ENCODE measurements at regions not wholly inside any gene's neighbourhood (a gene's known extent, or its start where the extent isn't known, plus 50 kb on each side); places are given as distances from the start of the nearest gene placed in this dataset.
"Not testable (repeated sequence)": the region's sequence is repeated elsewhere in the genome, so short reads cannot be mapped to it uniquely, and the experiment has no call there.

DNA sequence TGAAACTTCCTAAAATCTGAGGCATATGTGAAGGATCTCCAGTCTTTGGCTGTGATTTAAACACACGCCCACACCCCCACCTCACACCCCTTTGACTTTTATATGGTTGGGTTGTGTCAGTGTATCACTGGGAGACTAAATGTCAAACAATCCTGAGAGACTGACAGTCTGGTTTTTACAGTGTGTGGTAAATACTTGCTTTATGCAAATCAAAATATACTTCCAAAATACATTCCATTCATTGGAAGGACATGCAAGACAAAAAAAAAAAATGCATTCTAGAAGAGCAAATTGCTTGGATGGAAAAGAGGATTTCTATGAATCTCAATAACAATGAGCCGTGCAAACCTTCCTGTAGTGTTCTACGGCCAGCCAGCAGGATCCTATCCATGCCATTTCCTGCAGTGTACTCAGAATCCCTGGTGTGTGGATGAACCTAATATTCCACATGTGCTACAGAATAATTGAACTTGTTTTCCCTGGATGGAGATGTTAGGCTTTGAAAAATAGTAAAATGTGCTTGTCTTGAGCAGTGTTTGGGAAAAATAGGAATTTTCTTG, 602.1 kb upstream of the GOT2 start:
- no peaks in the 10 kb centered on the region for H3K79me2 ChIP-seq (ENCODE audit: low read depth)
- intact Hi-C loops (cut with micrococcal nuclease; ENCODE audit: unreplicated experiment), result no loop called here
- no peaks in the 10 kb centered on the region for H3K9me2 ChIP-seq (ENCODE audit: insufficient read depth)
- CTCF ChIA-PET, result no interaction called here
- H2AFZ ChIP-seq, result no peak overlapping the region
- no peaks in the 10 kb centered on the region for H4K20me1 ChIP-seq (ENCODE audit: insufficient read depth)
- H3F3A ChIP-seq (ENCODE audit: insufficient read depth, low read depth), result no peaks in the 10 kb centered on the region
- DNase-seq, result no peak
- no peaks in the 10 kb centered on the region for H3K9me3 ChIP-seq (ENCODE audit: insufficient read depth, low read depth)
- H3K36me3 ChIP-seq (ENCODE audit: low read depth), result no peaks in the 10 kb centered on the region
- no peak for TF ChIP-seq EZH2 (IDR thresholded peaks at IDR 0.05; ENCODE audit: low read depth)
- no TSS peak for BruUV-seq (replicated peaks)
- no peak overlapping the region for H3K4me2 ChIP-seq
- no peak overlapping the region for H3K27ac ChIP-seq
- H3K4me3 ChIP-seq, result no peak overlapping the region
- no peaks in the 10 kb centered on the region for H3K27me3 ChIP-seq (ENCODE audit: insufficient read depth, low read depth)
- POLR2A ChIA-PET (ENCODE audit: unreplicated experiment), result no interaction called here
- no peaks in the 10 kb centered on the region for H3K4me1 ChIP-seq (replicated peaks; ENCODE audit: insufficient read depth)

DNA sequence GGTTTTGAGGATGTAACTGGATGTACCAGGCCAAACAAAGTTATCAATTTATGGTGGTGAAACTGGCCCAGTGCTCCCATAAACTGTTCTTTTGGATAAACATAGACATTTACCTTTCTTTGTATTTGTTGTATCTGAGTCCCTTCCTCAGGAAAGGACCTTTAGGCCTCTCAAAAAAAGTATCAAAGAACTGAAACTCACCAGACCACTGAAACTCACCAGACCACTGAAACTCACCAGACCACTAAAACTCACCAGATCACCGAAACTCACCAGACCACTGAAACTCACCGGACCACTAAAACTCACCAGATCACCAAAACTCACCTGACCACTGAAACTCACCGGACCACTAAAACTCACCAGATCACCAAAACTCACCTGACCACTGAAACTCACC, 597.6 kb upstream of the GOT2 start:
- H3F3A ChIP-seq (ENCODE audit: insufficient read depth, low read depth); CTCF ChIA-PET; BruUV-seq (replicated peaks); H3K4me3 ChIP-seq; POLR2A ChIA-PET (ENCODE audit: unreplicated experiment); H3K27ac ChIP-seq; H3K36me3 ChIP-seq (ENCODE audit: low read depth); intact Hi-C loops (cut with micrococcal nuclease; ENCODE audit: unreplicated experiment); H3K27me3 ChIP-seq (ENCODE audit: insufficient read depth, low read depth); H4K20me1 ChIP-seq (ENCODE audit: insufficient read depth); H3K9me3 ChIP-seq (ENCODE audit: insufficient read depth, low read depth); H2AFZ ChIP-seq; H3K79me2 ChIP-seq (ENCODE audit: low read depth); DNase-seq; H3K9me2 ChIP-seq (ENCODE audit: insufficient read depth); H3K4me1 ChIP-seq (replicated peaks; ENCODE audit: insufficient read depth); H3K4me2 ChIP-seq: not testable (repeated sequence)

DNA sequence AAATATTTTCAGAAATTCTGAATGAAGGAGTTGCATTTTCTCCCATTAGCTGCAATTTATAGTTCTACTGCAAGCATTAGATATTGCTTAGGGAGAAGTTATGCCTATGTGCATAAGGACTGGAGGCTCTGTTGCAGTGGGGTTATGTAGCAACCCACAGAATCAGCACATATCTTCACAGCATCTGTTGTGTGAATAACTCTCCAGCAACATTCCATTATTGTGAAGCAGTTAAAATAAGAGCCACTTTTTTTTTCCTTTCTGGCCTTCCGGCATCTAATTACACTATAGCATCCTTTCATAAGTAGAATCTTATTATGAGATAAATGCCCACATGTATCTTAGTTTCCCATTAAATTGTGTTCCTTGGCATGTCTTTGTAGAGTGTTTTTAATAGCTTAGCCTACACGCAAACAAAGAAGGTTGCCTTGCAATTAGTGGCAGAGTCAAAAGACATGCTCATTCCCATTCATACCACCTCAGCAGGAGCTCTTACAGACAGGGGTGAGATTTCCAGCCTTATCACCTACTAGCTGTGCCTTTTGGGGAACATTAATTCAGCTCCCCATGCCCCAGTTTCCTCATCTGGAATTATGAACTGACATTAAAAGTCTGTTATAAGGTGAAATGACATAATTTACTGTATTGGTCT, 596.0 kb upstream of the GOT2 start:
- Histone ChIP-seq H3K9me2 (ENCODE audit: insufficient read depth) (no peaks in the 10 kb centered on the region), H3K27ac (no peak overlapping the region), H4K20me1 (ENCODE audit: insufficient read depth) (no peaks in the 10 kb centered on the region), H3K4me1 (replicated peaks; ENCODE audit: insufficient read depth) (no peaks in the 10 kb centered on the region), H3K36me3 (ENCODE audit: low read depth) (no peaks in the 10 kb centered on the region), H2AFZ (no peak overlapping the region), H3K9me3 (ENCODE audit: insufficient read depth, low read depth) (no peaks in the 10 kb centered on the region), H3F3A (ENCODE audit: insufficient read depth, low read depth) (no peaks in the 10 kb centered on the region), H3K4me2 (no peak overlapping the region), H3K79me2 (ENCODE audit: low read depth) (no peaks in the 10 kb centered on the region), H3K4me3 (no peak overlapping the region), H3K27me3 (ENCODE audit: insufficient read depth, low read depth) (no peaks in the 10 kb centered on the region)
- no peak for DNase-seq
- POLR2A ChIA-PET (ENCODE audit: unreplicated experiment), result no interaction called here
- intact Hi-C loops (cut with micrococcal nuclease; ENCODE audit: unreplicated experiment), result no loop called here
- CTCF ChIA-PET, result no interaction called here
- no TSS peak for BruUV-seq (replicated peaks)
- TF ChIP-seq, protein P1, sequence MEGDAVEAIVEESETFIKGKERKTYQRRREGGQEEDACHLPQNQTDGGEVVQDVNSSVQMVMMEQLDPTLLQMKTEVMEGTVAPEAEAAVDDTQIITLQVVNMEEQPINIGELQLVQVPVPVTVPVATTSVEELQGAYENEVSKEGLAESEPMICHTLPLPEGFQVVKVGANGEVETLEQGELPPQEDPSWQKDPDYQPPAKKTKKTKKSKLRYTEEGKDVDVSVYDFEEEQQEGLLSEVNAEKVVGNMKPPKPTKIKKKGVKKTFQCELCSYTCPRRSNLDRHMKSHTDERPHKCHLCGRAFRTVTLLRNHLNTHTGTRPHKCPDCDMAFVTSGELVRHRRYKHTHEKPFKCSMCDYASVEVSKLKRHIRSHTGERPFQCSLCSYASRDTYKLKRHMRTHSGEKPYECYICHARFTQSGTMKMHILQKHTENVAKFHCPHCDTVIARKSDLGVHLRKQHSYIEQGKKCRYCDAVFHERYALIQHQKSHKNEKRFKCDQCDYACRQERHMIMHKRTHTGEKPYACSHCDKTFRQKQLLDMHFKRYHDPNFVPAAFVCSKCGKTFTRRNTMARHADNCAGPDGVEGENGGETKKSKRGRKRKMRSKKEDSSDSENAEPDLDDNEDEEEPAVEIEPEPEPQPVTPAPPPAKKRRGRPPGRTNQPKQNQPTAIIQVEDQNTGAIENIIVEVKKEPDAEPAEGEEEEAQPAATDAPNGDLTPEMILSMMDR (conservative IDR thresholded peaks at IDR 0.05), result no peak

DNA sequence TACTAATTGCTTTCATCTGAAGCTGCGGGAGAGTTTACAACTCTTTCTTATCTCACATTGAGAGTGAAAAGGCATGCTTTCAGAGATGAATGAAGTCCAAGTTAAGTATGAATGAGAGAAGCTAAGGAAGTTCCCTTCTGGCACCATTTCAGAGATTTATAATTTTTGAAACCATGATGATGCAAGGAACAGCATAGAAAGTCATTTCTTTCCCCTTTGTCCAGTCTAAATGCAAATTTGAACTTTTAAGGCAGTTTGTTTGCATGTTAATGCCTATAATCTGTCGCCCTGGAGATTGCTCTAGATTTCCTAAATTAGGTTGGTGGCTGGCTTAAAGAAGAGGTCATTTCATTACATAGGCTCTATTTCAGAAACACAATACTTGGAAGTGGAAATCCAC, 594.8 kb upstream of the GOT2 start:
- Histone ChIP-seq H4K20me1 (ENCODE audit: insufficient read depth) (no peaks in the 10 kb centered on the region), H2AFZ (no peak overlapping the region), H3K79me2 (ENCODE audit: low read depth) (no peaks in the 10 kb centered on the region), H3K27me3 (ENCODE audit: insufficient read depth, low read depth) (no peaks in the 10 kb centered on the region), H3K4me1 (replicated peaks; ENCODE audit: insufficient read depth) (no peaks in the 10 kb centered on the region), H3K4me2 (no peak overlapping the region), H3K9me2 (ENCODE audit: insufficient read depth) (no peaks in the 10 kb centered on the region), H3K36me3 (ENCODE audit: low read depth) (no peaks in the 10 kb centered on the region), H3F3A (ENCODE audit: insufficient read depth, low read depth) (no peaks in the 10 kb centered on the region), H3K9me3 (ENCODE audit: insufficient read depth, low read depth) (no peaks in the 10 kb centered on the region), H3K4me3 (no peak overlapping the region), H3K27ac (no peak overlapping the region)
- intact Hi-C loops (cut with micrococcal nuclease; ENCODE audit: unreplicated experiment), result no loop called here
- CTCF ChIA-PET, result no interaction called here
- no TSS peak for BruUV-seq (replicated peaks)
- TF ChIP-seq, protein P1 (conservative IDR thresholded peaks at IDR 0.05), result no peak
- POLR2A ChIA-PET (ENCODE audit: unreplicated experiment), result no interaction called here
- no peak for DNase-seq

Data from PC-9 (cell line).